ENCODE measurements at regions not wholly inside any gene's neighbourhood (a gene's known extent, or its start where the extent isn't known, plus 50 kb on each side); places are given as distances from the start of the nearest gene placed in this dataset.

DNA sequence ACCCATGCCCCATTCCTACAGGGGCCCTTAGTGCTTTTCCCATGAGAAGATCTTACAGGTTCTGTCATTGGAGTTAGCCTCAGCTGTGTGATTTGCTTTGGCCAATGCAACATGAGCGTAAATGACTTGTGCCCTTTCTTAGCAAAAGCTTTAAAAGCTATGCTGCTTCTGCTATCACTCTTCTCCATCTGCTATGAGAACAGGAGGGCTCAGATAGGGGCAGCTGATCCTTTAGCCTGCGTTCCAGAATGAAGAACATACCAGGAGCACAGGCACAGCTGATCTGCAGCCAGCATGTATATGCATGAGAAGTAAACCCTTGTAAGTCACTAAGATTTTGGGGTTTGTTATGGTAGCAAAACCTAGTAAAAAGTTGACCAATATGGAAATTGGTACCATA, 218.2 kb downstream of the SH2D4B start:
- TF ChIP-seq, protein P1, sequence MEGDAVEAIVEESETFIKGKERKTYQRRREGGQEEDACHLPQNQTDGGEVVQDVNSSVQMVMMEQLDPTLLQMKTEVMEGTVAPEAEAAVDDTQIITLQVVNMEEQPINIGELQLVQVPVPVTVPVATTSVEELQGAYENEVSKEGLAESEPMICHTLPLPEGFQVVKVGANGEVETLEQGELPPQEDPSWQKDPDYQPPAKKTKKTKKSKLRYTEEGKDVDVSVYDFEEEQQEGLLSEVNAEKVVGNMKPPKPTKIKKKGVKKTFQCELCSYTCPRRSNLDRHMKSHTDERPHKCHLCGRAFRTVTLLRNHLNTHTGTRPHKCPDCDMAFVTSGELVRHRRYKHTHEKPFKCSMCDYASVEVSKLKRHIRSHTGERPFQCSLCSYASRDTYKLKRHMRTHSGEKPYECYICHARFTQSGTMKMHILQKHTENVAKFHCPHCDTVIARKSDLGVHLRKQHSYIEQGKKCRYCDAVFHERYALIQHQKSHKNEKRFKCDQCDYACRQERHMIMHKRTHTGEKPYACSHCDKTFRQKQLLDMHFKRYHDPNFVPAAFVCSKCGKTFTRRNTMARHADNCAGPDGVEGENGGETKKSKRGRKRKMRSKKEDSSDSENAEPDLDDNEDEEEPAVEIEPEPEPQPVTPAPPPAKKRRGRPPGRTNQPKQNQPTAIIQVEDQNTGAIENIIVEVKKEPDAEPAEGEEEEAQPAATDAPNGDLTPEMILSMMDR (IDR thresholded peaks at IDR 0.05) = no peak
- no peak for TF ChIP-seq POLR2A (IDR thresholded peaks at IDR 0.05)
